H9 (cell line): ENCODE measurements at regions not wholly inside any gene's neighbourhood (a gene's known extent, or its start where the extent isn't known, plus 50 kb on each side); places are given as distances from the start of the nearest gene placed in this dataset.

Source experiments
- DNase-seq: peaks from one replicate; pipeline ENCODE4 v3.0.0-alpha.2; 2017
- H2AFZ ChIP-seq: one replicate; pipeline ENCODE4 v1.6.1; 2013; ENCODE audit warnings: mild to moderate bottlenecking, low read length, control low read depth, moderate library complexity
- H2AK5ac ChIP-seq: 2 replicates; pipeline ENCODE4 v1.6.1; 2013; ENCODE audit warnings: low read length, control low read depth, mixed read lengths; ENCODE audit not compliant: insufficient read length
- H2BK120ac ChIP-seq: one replicate; pipeline ENCODE4 v1.6.1; 2013; ENCODE audit warnings: low read depth, mild to moderate bottlenecking, low read length, control low read depth, inconsistent platforms; ENCODE audit not compliant: poor library complexity, severe bottlenecking
- H2BK12ac ChIP-seq: 2 replicates; pipeline ENCODE4 v1.6.1; 2013; ENCODE audit warnings: low read length, control low read depth, mixed read lengths, low read depth; ENCODE audit not compliant: insufficient read length
- H2BK15ac ChIP-seq: 2 replicates; pipeline ENCODE4 v1.6.1; 2013; ENCODE audit warnings: low read depth, low read length, control low read depth
- H2BK20ac ChIP-seq: one replicate; pipeline ENCODE4 v1.6.1; 2013; ENCODE audit warnings: low read depth, mild to moderate bottlenecking, low read length, control low read depth, inconsistent platforms; ENCODE audit not compliant: poor library complexity, severe bottlenecking
- H2BK5ac ChIP-seq: 2 replicates; pipeline ENCODE4 v1.6.1; 2013; ENCODE audit warnings: low read length, control low read depth, mixed read lengths; ENCODE audit not compliant: insufficient read length
- H3K14ac ChIP-seq: 2 replicates; pipeline ENCODE4 v1.6.1; 2013; ENCODE audit warnings: low read length, control low read depth; ENCODE audit not compliant: insufficient read depth
- H3K18ac ChIP-seq: 2 replicates; pipeline ENCODE4 v1.6.1; 2013; ENCODE audit warnings: low read depth, mild to moderate bottlenecking, mixed read lengths, low read length, control low read depth; ENCODE audit not compliant: insufficient read length
- H3K23ac ChIP-seq: 2 replicates; pipeline ENCODE4 v1.6.1; 2013; ENCODE audit warnings: low read length, control low read depth, mixed read lengths, low read depth; ENCODE audit not compliant: insufficient read length
- H3K23me2 ChIP-seq: 2 replicates; pipeline ENCODE4 v1.6.1; 2013; ENCODE audit warnings: low read depth, mild to moderate bottlenecking, mixed read lengths, low read length, control low read depth; ENCODE audit not compliant: insufficient read length, poor library complexity, severe bottlenecking
- H3K27ac ChIP-seq: 2 replicates; pipeline ENCODE4 v1.5.1; 2013; ENCODE audit warnings: low read length, control low read depth, mixed read lengths, low read depth; ENCODE audit not compliant: insufficient read length
- H3K27me3 ChIP-seq: 2 replicates; pipeline ENCODE4 v1.6.1; 2013; ENCODE audit warnings: low read length, control low read depth, inconsistent platforms; ENCODE audit not compliant: insufficient read depth
- H3K4ac ChIP-seq: 2 replicates; pipeline ENCODE4 v1.6.1; 2013; ENCODE audit warnings: low read depth, mild to moderate bottlenecking, control low read depth, inconsistent platforms, low read length, moderate library complexity
- H3K4me1 ChIP-seq: 2 replicates; pipeline ENCODE4 v1.6.1; 2013; ENCODE audit warnings: low read length, control low read depth, inconsistent platforms; ENCODE audit not compliant: insufficient read depth
- H3K4me2 ChIP-seq: 2 replicates; pipeline ENCODE4 v1.6.1; 2013; ENCODE audit warnings: low read length, control low read depth, mixed read lengths; ENCODE audit not compliant: insufficient read length, insufficient read depth
- H3K56ac ChIP-seq: 2 replicates; pipeline ENCODE4 v1.6.1; 2013; ENCODE audit warnings: low read depth, mild to moderate bottlenecking, mixed read lengths, low read length, control low read depth; ENCODE audit not compliant: insufficient read length
- H3K79me1 ChIP-seq: 2 replicates; pipeline ENCODE4 v1.6.1; 2013; ENCODE audit warnings: low read depth, mild to moderate bottlenecking, moderate library complexity, low read length, control low read depth, inconsistent platforms; ENCODE audit not compliant: insufficient read depth, poor library complexity, severe bottlenecking
- H3K79me2 ChIP-seq: 2 replicates; pipeline ENCODE4 v1.6.1; 2013; ENCODE audit warnings: low read length, control low read depth, inconsistent platforms; ENCODE audit not compliant: insufficient read depth
- H3K9ac ChIP-seq: 2 replicates; pipeline ENCODE4 v1.6.1; 2013; ENCODE audit warnings: low read length, control low read depth, mixed read lengths; ENCODE audit not compliant: insufficient read length; ENCODE audit errors: extremely low read depth
- H3K9me3 ChIP-seq: one replicate; pipeline ENCODE4 v1.6.1; 2013; ENCODE audit warnings: low read depth, low read length, inconsistent platforms; ENCODE audit not compliant: control insufficient read depth
- H3T11ph ChIP-seq: one replicate; pipeline ENCODE4 v1.6.1; 2013; ENCODE audit warnings: mild to moderate bottlenecking, low read length, control low read depth, inconsistent platforms
- H4K20me1 ChIP-seq: one replicate; pipeline ENCODE4 v1.6.1; 2013; ENCODE audit not compliant: control insufficient read depth, insufficient read length, insufficient read depth
- H4K5ac ChIP-seq: 2 replicates; pipeline ENCODE4 v1.6.1; 2013; ENCODE audit warnings: low read depth, mild to moderate bottlenecking, mixed read lengths, low read length, control low read depth; ENCODE audit not compliant: insufficient read length
- H4K8ac ChIP-seq: replicated peaks from 2 replicates; pipeline ENCODE4 v1.6.1; 2013; ENCODE audit warnings: low read length, control low read depth, mixed read lengths, low read depth; ENCODE audit not compliant: insufficient read length
- H4K91ac ChIP-seq: 2 replicates; pipeline ENCODE4 v1.6.1; 2013; ENCODE audit warnings: low read depth, mild to moderate bottlenecking, moderate library complexity, mixed read lengths, low read length, control low read depth; ENCODE audit not compliant: insufficient read length
- H3K27ac Mint-ChIP-seq, 3 experiments: 2 replicates in 2 of 3; 3 replicates in 1 of 3; pipeline ENCODE4 v1.8.0; 2020 to 2021; ENCODE audit warnings: mixed read lengths in 3 of 3, mild to moderate bottlenecking in 1 of 3, moderate library complexity in 1 of 3
- H3K27me3 Mint-ChIP-seq: 2 replicates; pipeline ENCODE4 v1.8.0; 2021; ENCODE audit warnings: low read depth, mild to moderate bottlenecking, moderate library complexity, mixed read lengths
- H3K36me3 Mint-ChIP-seq, 3 experiments: 2 replicates in 2 of 3; 3 replicates in 1 of 3; pipeline ENCODE4 v1.8.0; 2020 to 2021; ENCODE audit warnings: low read depth in 3 of 3, mixed read lengths in 3 of 3; ENCODE audit not compliant: insufficient read depth in 1 of 3
- H3K4me1 Mint-ChIP-seq, 2 experiments: 2 replicates each; pipeline ENCODE4 v1.8.0; 2020; ENCODE audit warnings: mixed read lengths in 2 of 2
- H3K4me3 Mint-ChIP-seq, 2 experiments: 2 replicates in 1 of 2; 3 replicates in 1 of 2; pipeline ENCODE4 v1.8.0; 2020 to 2021; ENCODE audit warnings: mild to moderate bottlenecking in 2 of 2, mixed read lengths in 2 of 2, moderate library complexity in 1 of 2
- H3K9me3 Mint-ChIP-seq, 2 experiments: 2 replicates in 1 of 2; 3 replicates in 1 of 2; pipeline ENCODE4 v1.8.0; 2020; ENCODE audit warnings: mild to moderate bottlenecking in 2 of 2, mixed read lengths in 2 of 2, moderate library complexity in 1 of 2
- WGBS: extraction: QIAGEN DNeasy Blood & Tissue Kit; methylation state at CpG from one replicate; pipeline ENCODE4 v1.1.7; 2013; ENCODE audit warnings: missing lambda C conversion rate, low lambda C conversion rate, mixed read lengths; ENCODE audit not compliant: insufficient read length; ENCODE audit errors: extremely low coverage; 5-methylcytosine and 5-hydroxymethylcytosine counted together
- TF ChIP-seq, protein P1 (sequence below): fragments of 200-600 bp; sonication (generic); conservative IDR thresholded peaks from 3 replicates; pipeline ENCODE4 v1.8.0; 2021; ENCODE audit warnings: antibody characterized with exemption, mild to moderate bottlenecking

DNA sequence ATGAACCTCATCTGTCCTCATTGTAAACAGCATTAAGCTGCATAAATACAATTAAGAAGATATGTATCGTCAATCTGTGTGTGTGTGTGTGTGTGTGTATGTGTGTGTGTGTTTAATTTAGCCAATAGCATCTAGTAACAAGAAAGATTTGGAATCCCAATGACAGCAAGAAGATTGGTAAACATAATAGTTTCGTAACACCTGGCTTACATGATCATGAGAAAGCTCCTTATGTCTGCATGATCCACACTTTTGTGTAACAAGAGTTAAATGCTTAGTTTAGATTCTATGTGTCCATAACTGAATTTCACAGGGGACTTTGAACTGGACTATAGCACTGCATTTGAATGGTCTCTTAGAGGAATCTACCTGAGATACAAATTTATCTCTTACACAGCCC is 191.0 kb upstream of the BET1 start:
- Mint-ChIP-seq H3K4me3 (no peak overlapping the region), H3K36me3 (peaks cover 0 to 9% (median 0%) of the 10 kb centered on the region in 3 experiments; a peak in 3 of 7 replicates), H3K27me3 (no peaks in the 10 kb centered on the region; the same call in 1 of the 2 replicates), H3K27ac (no peak overlapping the region), H3K4me1 (peaks cover 8% of the 10 kb centered on the region in 2 experiments), H3K9me3 (peaks cover 4 to 8% of the 10 kb centered on the region in 2 experiments; a peak in 4 of 5 replicates)
- Histone ChIP-seq H2AFZ (no peak overlapping the region), H3T11ph (no peak overlapping the region), H3K27me3 (no peaks in the 10 kb centered on the region), H4K20me1 (no peaks in the 10 kb centered on the region), H3K27ac (no peak overlapping the region), H2BK15ac (no peak overlapping the region), H3K56ac (no peak overlapping the region), H3K23ac (no peak overlapping the region), H3K4me2 (no peak overlapping the region), H3K4me1 (peaks cover 4% of the 10 kb centered on the region), H2BK12ac (no peak overlapping the region), H3K18ac (no peak overlapping the region), H2BK5ac (no peak overlapping the region), H2BK20ac (no peak overlapping the region), H2AK5ac (no peak overlapping the region), H4K91ac (no peak overlapping the region), H3K79me2 (no peaks in the 10 kb centered on the region), H3K14ac (no peak overlapping the region), H3K79me1 (no peaks in the 10 kb centered on the region), H3K9me3 (no peaks in the 10 kb centered on the region), H2BK120ac (no peak overlapping the region), H3K4ac (no peak overlapping the region), H4K8ac (no peak overlapping the region), H4K5ac (no peak overlapping the region), H3K9ac (no peak overlapping the region), H3K23me2 (peaks cover 2% of the 10 kb centered on the region)
- no peak for DNase-seq
- no CpG with 5 or more reads among the region's 2 CpGs for WGBS
- TF ChIP-seq, protein P1, sequence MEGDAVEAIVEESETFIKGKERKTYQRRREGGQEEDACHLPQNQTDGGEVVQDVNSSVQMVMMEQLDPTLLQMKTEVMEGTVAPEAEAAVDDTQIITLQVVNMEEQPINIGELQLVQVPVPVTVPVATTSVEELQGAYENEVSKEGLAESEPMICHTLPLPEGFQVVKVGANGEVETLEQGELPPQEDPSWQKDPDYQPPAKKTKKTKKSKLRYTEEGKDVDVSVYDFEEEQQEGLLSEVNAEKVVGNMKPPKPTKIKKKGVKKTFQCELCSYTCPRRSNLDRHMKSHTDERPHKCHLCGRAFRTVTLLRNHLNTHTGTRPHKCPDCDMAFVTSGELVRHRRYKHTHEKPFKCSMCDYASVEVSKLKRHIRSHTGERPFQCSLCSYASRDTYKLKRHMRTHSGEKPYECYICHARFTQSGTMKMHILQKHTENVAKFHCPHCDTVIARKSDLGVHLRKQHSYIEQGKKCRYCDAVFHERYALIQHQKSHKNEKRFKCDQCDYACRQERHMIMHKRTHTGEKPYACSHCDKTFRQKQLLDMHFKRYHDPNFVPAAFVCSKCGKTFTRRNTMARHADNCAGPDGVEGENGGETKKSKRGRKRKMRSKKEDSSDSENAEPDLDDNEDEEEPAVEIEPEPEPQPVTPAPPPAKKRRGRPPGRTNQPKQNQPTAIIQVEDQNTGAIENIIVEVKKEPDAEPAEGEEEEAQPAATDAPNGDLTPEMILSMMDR = no peak
